ENCODE measurements at regions not wholly inside any gene's neighbourhood (a gene's known extent, or its start where the extent isn't known, plus 50 kb on each side); places are given as distances from the start of the nearest gene placed in this dataset.

DNA sequence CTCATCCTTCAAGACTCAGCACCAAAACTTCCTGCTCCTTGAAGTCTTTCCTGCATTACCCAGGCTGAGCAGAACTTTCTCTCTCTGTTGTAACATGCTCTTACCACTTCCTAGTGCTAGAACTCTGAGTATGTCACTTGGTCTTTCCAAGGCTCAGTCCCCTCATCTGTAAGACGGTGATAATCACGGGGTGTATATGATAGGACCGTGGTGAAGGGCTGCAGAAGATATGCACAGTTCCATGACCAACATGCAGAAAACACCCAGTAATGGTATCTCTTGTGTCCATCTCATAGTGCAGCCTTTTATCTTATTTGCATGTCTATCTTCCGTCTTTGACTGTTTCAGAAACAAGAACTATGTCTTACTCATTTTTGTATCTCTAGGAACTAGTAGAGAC, 154.5 kb downstream of the ZNF621 start:
- TF ChIP-seq, protein P1, sequence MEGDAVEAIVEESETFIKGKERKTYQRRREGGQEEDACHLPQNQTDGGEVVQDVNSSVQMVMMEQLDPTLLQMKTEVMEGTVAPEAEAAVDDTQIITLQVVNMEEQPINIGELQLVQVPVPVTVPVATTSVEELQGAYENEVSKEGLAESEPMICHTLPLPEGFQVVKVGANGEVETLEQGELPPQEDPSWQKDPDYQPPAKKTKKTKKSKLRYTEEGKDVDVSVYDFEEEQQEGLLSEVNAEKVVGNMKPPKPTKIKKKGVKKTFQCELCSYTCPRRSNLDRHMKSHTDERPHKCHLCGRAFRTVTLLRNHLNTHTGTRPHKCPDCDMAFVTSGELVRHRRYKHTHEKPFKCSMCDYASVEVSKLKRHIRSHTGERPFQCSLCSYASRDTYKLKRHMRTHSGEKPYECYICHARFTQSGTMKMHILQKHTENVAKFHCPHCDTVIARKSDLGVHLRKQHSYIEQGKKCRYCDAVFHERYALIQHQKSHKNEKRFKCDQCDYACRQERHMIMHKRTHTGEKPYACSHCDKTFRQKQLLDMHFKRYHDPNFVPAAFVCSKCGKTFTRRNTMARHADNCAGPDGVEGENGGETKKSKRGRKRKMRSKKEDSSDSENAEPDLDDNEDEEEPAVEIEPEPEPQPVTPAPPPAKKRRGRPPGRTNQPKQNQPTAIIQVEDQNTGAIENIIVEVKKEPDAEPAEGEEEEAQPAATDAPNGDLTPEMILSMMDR (IDR thresholded peaks at IDR 0.05 in 4 of 5, conservative IDR thresholded peaks at IDR 0.05 in 1 of 5) = no peak
- TF ChIP-seq POLR2A (IDR thresholded peaks at IDR 0.05) = no peak
